GM12878 (cell line): ENCODE measurements at regions not wholly inside any gene's neighbourhood (a gene's known extent, or its start where the extent isn't known, plus 50 kb on each side); places are given as distances from the start of the nearest gene placed in this dataset.
"Not testable (repeated sequence)": the region's sequence is repeated elsewhere in the genome, so short reads cannot be mapped to it uniquely, and the experiment has no call there.

ENCODE experiments used
- EZH2 ChIP-seq: IDR thresholded peaks from 2 replicates; pipeline ENCODE4 v1.6.1; 2012; ENCODE audit warnings: low read depth, mild to moderate bottlenecking, control low read depth, inconsistent platforms, low read length, borderline replicate concordance; ENCODE audit not compliant: control insufficient read depth
- FOXM1 ChIP-seq: IDR thresholded peaks from 2 replicates; pipeline ENCODE4 v1.6.1; 2012; ENCODE audit warnings: low read depth, mild to moderate bottlenecking, inconsistent platforms, low read length, moderate library complexity
- HDAC2 ChIP-seq: fragments of 200-600 bp; sonication (generic); IDR thresholded peaks from 2 replicates; pipeline ENCODE4 v1.6.1; 2017
- POLR2A ChIP-seq: IDR thresholded peaks from 2 replicates; pipeline ENCODE4 v1.6.1; 2011; ENCODE audit warnings: low read depth, mild to moderate bottlenecking, low read length
- POLR2AphosphoS5 ChIP-seq: IDR thresholded peaks from 2 replicates; pipeline ENCODE4 v1.6.1; 2011; ENCODE audit warnings: mild to moderate bottlenecking, low read length, inconsistent platforms
- POU2F2 ChIP-seq: IDR thresholded peaks from 3 replicates; pipeline ENCODE4 v1.6.1; 2011; ENCODE audit warnings: low read depth, mild to moderate bottlenecking, low read length, borderline replicate concordance
- RAD21 ChIP-seq: IDR thresholded peaks from 2 replicates; pipeline ENCODE4 v1.6.1; 2011; ENCODE audit warnings: mild to moderate bottlenecking, low read depth, low read length, moderate library complexity; ENCODE audit not compliant: insufficient read depth
- SIN3A ChIP-seq: IDR thresholded peaks from 2 replicates; pipeline ENCODE4 v1.6.1; 2012; ENCODE audit warnings: low read depth, low read length, improper control_type of control experiment
- SUZ12 ChIP-seq: fragments of 200-600 bp; sonication (generic); IDR thresholded peaks from one replicate; pipeline ENCODE4 v1.6.1; 2018; ENCODE audit warnings: antibody characterized with exemption, mild to moderate bottlenecking; ENCODE audit not compliant: unreplicated experiment
- TF ChIP-seq, protein P1 (sequence below): IDR thresholded peaks from 2 replicates; pipeline ENCODE4 v1.6.1; 2011; ENCODE audit warnings: borderline replicate concordance, low read depth, mild to moderate bottlenecking, moderate library complexity, mixed read lengths, low read length; ENCODE audit not compliant: insufficient read depth; ENCODE audit errors: extremely low read length
- TF ChIP-seq, protein P2 (sequence below), 3 experiments: IDR thresholded peaks in 2 of 3; conservative IDR thresholded peaks in 1 of 3; 2 replicates each; pipeline ENCODE4 v1.5.1; 2011; ENCODE audit warnings: low read depth in 3 of 3, low read length in 3 of 3, mild to moderate bottlenecking in 3 of 3, control low read depth in 2 of 3, moderate library complexity in 2 of 3, inconsistent platforms in 1 of 3, mixed read lengths in 1 of 3; ENCODE audit not compliant: control insufficient read depth in 2 of 3, insufficient read depth in 1 of 3; ENCODE audit errors: extremely low read depth in 1 of 3
- TF ChIP-seq, protein P3 (sequence below): IDR thresholded peaks from 2 replicates; pipeline ENCODE4 v1.6.1; 2012; ENCODE audit warnings: mild to moderate bottlenecking, low read depth, low read length
- TF ChIP-seq, protein P4 (sequence below): fragments of 450-650 bp; IDR thresholded peaks from 2 replicates; pipeline ENCODE4 v1.6.1; 2014; ENCODE audit warnings: mild to moderate bottlenecking

DNA sequence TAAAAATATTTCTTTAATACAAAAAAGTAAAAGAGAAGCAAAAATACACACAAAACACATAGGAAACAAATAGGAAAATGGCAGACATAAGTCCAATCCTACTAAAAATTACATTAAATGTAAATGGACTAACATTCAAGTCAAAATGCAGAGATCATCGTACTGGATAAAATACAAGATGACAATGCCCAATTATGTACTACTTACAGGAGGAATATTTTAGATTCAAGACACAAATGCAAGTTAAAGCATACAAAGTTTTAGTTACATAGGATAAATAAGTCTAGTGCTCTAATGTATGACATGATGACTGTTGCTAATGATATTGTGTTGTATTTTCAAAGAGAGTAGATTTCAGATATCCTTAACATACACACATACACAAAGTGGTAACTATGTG lies 401.7 kb downstream of the IRX2 start:
- TF ChIP-seq, protein P1, sequence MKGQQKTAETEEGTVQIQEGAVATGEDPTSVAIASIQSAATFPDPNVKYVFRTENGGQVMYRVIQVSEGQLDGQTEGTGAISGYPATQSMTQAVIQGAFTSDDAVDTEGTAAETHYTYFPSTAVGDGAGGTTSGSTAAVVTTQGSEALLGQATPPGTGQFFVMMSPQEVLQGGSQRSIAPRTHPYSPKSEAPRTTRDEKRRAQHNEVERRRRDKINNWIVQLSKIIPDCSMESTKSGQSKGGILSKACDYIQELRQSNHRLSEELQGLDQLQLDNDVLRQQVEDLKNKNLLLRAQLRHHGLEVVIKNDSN, result not testable (repeated sequence)
- TF ChIP-seq, protein P2, sequence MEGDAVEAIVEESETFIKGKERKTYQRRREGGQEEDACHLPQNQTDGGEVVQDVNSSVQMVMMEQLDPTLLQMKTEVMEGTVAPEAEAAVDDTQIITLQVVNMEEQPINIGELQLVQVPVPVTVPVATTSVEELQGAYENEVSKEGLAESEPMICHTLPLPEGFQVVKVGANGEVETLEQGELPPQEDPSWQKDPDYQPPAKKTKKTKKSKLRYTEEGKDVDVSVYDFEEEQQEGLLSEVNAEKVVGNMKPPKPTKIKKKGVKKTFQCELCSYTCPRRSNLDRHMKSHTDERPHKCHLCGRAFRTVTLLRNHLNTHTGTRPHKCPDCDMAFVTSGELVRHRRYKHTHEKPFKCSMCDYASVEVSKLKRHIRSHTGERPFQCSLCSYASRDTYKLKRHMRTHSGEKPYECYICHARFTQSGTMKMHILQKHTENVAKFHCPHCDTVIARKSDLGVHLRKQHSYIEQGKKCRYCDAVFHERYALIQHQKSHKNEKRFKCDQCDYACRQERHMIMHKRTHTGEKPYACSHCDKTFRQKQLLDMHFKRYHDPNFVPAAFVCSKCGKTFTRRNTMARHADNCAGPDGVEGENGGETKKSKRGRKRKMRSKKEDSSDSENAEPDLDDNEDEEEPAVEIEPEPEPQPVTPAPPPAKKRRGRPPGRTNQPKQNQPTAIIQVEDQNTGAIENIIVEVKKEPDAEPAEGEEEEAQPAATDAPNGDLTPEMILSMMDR (IDR thresholded peaks at IDR 0.05 in 2 of 3, conservative IDR thresholded peaks at IDR 0.05 in 1 of 3; ENCODE audit: control insufficient read depth in 2 of 3, extremely low read depth in 1 of 3, insufficient read depth in 1 of 3, low read depth in 3 of 3, low read length in 3 of 3), result not testable (repeated sequence)
- not testable (repeated sequence) for TF ChIP-seq RAD21, SIN3A, HDAC2, SUZ12, POLR2AphosphoS5, FOXM1, EZH2, POU2F2, POLR2A
- TF ChIP-seq, protein P3, sequence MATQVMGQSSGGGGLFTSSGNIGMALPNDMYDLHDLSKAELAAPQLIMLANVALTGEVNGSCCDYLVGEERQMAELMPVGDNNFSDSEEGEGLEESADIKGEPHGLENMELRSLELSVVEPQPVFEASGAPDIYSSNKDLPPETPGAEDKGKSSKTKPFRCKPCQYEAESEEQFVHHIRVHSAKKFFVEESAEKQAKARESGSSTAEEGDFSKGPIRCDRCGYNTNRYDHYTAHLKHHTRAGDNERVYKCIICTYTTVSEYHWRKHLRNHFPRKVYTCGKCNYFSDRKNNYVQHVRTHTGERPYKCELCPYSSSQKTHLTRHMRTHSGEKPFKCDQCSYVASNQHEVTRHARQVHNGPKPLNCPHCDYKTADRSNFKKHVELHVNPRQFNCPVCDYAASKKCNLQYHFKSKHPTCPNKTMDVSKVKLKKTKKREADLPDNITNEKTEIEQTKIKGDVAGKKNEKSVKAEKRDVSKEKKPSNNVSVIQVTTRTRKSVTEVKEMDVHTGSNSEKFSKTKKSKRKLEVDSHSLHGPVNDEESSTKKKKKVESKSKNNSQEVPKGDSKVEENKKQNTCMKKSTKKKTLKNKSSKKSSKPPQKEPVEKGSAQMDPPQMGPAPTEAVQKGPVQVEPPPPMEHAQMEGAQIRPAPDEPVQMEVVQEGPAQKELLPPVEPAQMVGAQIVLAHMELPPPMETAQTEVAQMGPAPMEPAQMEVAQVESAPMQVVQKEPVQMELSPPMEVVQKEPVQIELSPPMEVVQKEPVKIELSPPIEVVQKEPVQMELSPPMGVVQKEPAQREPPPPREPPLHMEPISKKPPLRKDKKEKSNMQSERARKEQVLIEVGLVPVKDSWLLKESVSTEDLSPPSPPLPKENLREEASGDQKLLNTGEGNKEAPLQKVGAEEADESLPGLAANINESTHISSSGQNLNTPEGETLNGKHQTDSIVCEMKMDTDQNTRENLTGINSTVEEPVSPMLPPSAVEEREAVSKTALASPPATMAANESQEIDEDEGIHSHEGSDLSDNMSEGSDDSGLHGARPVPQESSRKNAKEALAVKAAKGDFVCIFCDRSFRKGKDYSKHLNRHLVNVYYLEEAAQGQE, result not testable (repeated sequence)
- TF ChIP-seq, protein P4, sequence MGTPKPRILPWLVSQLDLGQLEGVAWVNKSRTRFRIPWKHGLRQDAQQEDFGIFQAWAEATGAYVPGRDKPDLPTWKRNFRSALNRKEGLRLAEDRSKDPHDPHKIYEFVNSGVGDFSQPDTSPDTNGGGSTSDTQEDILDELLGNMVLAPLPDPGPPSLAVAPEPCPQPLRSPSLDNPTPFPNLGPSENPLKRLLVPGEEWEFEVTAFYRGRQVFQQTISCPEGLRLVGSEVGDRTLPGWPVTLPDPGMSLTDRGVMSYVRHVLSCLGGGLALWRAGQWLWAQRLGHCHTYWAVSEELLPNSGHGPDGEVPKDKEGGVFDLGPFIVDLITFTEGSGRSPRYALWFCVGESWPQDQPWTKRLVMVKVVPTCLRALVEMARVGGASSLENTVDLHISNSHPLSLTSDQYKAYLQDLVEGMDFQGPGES, result not testable (repeated sequence)
